Right lobe of liver (tissue), 6 donors: ENCODE measurements at regions not wholly inside any gene's neighbourhood (a gene's known extent, or its start where the extent isn't known, plus 50 kb on each side); places are given as distances from the start of the nearest gene placed in this dataset.

ENCODE experiments used
- ATAC-seq, 4 donors: fragments of 200-7000 bp; cut with Tn5 transposase; one replicate each; pipeline ENCODE4 v1.9.1; 2020; ENCODE audit warnings: mild to moderate bottlenecking in 4 of 4, moderate library complexity in 4 of 4
- DNase-seq, 3 donors: peaks; one replicate each; pipeline ENCODE4 v3.0.0-alpha.2; 2020
- H3K27ac ChIP-seq, 3 donors: fragments of 200-600 bp; one replicate each; pipeline ENCODE4 v1.8.0; 2022
- H3K27me3 ChIP-seq, 2 donors: fragments of 200-600 bp; one replicate each; pipeline ENCODE4 v1.8.0; 2022
- H3K36me3 ChIP-seq, 4 donors: fragments of 200-600 bp; sonication (generic) in 1 of 4; one replicate each; pipeline versions ENCODE4 v1.5.1 to v1.8.0; 2017 to 2022; ENCODE audit warnings: control low read depth in 1 of 4
- H3K4me1 ChIP-seq, 4 donors: fragments of 200-600 bp; sonication (generic) in 1 of 4; one replicate each; pipeline versions ENCODE4 v1.5.1 to v1.8.0; 2017 to 2022; ENCODE audit warnings: control low read depth in 1 of 4
- H3K4me3 ChIP-seq, 3 donors: fragments of 200-600 bp; one replicate each; pipeline ENCODE4 v1.8.0; 2022
- H3K9me3 ChIP-seq, 4 donors: fragments of 200-600 bp; sonication (generic) in 1 of 4; one replicate each; pipeline versions ENCODE4 v1.5.1 to v1.8.0; 2017 to 2022; ENCODE audit warnings: control low read depth in 1 of 4
- POLR2A ChIP-seq: fragments of 450-650 bp; IDR thresholded peaks from one replicate; pipeline ENCODE4 v1.6.1; 2017; ENCODE audit warnings: antibody characterized with exemption, mild to moderate bottlenecking
- WGBS: methylation state at CpG from one replicate; pipeline ENCODE4 v1.1.6; 2018; ENCODE audit warnings: low coverage, low lambda C conversion rate; ENCODE audit not compliant: insufficient coverage; ENCODE audit errors: missing lambda C conversion rate; 5-methylcytosine and 5-hydroxymethylcytosine counted together
- intact Hi-C, 2 donors: fragments of 100-400 bp; cut with DNase I; formaldehyde crosslinking; loops; one replicate each; pipeline versions ENCODE4 v1.11.2 to v1.14.1; 2022
- TF ChIP-seq, protein P1 (sequence below), 4 donors: fragments of 200-600 bp in 3 of 4; fragments of 450-650 bp in 1 of 4; IDR thresholded peaks; one replicate each; pipeline versions ENCODE4 v1.5.1 to v1.8.0; 2016 to 2022; ENCODE audit warnings: antibody characterized with exemption in 4 of 4, mild to moderate bottlenecking in 2 of 4
- donor health status: DM: no; HTN: yes; CAD: no.
- donor health status: DM: no; HTN: no; CAD: no.
- donor health status: DM: no; HTN: no; CAD: no.
- donor health status: DM: no; HTN: yes; CAD: no.
- donor health status: DM: no; HTN: yes; CAD: no.

DNA sequence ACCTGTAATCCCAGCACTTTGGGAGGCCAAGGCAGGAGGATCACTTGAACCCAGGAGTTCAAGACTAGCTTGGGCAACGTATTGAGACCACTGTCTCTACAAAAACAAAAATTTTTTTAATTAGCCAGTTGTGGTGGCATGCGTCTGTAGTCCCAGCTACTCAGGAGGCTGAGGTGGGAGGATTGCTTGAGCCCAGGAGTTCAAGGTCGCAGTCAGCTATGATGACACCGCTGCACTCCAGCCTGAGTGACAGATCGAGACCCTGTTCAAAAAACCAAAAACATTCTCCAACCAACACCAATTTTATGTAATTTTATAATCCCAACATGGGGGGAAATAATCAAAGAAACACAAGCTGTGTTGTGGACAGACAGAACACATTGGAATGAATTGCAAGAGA is 54.6 kb upstream of the TNRC6A start:
- H3K36me3 ChIP-seq, result no peaks in the 10 kb centered on the region
- no peaks in the 10 kb centered on the region for H3K4me1 ChIP-seq
- DNase-seq (no peak), ATAC-seq (no peak)
- no peaks in the 10 kb centered on the region for H3K9me3 ChIP-seq
- intact Hi-C loops, result no loop called here
- 38% methylated on average over 2 of the region's 5 CpGs for WGBS
- no peaks in the 10 kb centered on the region for H3K27me3 ChIP-seq
- TF ChIP-seq, protein P1, sequence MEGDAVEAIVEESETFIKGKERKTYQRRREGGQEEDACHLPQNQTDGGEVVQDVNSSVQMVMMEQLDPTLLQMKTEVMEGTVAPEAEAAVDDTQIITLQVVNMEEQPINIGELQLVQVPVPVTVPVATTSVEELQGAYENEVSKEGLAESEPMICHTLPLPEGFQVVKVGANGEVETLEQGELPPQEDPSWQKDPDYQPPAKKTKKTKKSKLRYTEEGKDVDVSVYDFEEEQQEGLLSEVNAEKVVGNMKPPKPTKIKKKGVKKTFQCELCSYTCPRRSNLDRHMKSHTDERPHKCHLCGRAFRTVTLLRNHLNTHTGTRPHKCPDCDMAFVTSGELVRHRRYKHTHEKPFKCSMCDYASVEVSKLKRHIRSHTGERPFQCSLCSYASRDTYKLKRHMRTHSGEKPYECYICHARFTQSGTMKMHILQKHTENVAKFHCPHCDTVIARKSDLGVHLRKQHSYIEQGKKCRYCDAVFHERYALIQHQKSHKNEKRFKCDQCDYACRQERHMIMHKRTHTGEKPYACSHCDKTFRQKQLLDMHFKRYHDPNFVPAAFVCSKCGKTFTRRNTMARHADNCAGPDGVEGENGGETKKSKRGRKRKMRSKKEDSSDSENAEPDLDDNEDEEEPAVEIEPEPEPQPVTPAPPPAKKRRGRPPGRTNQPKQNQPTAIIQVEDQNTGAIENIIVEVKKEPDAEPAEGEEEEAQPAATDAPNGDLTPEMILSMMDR (IDR thresholded peaks at IDR 0.05), result no peak
- TF ChIP-seq POLR2A, result no peak
- no peak overlapping the region for H3K4me3 ChIP-seq
- no peak overlapping the region for H3K27ac ChIP-seq

DNA sequence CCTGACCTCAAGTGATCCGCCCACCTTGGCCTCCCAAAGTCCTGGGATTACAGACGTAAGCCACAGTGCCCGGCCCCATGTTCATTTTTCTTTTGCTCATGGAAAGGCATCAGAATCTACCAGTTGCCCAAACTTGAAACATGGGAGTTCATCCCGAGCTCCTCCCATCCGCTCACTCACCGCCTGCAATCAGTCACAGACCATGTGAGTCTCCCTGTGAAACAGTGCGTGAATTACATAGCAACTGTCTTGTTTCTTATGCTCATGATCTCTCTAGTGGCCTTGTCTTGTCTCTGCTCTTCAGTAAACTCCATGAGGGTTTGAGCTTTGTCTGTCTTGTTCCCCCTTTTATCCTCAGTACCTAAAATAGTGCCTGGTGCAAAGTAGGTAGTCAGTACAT is 52.1 kb upstream of the TNRC6A start:
- TF ChIP-seq POLR2A, result no peak
- TF ChIP-seq, protein P1 (IDR thresholded peaks at IDR 0.05), result no peak
- H3K4me3 ChIP-seq, result no peak overlapping the region
- H3K27me3 ChIP-seq, result no peaks in the 10 kb centered on the region
- ATAC-seq (no peak), DNase-seq (no peak)
- no peaks in the 10 kb centered on the region for H3K4me1 ChIP-seq
- H3K27ac ChIP-seq, result no peak overlapping the region
- no peaks in the 10 kb centered on the region for H3K9me3 ChIP-seq
- intact Hi-C loops, result no loop called here
- H3K36me3 ChIP-seq, result no peaks in the 10 kb centered on the region
- 88% methylated on average over 4 of the region's 7 CpGs for WGBS
